NCI-H2227 (cell line): ENCODE measurements at regions not wholly inside any gene's neighbourhood (a gene's known extent, or its start where the extent isn't known, plus 50 kb on each side); places are given as distances from the start of the nearest gene placed in this dataset.

Experiments
- DNase-seq: peaks from one replicate; lab custom pipeline; 2025; ENCODE audit not compliant: unreplicated experiment; lab: John Stamatoyannopoulos, UW

GRCh38 chr11:71311928-71312510 lies 59.6 kb upstream of the SHANK2 start:
- no peak for DNase-seq

GRCh38 chr11:71311176-71311925 lies 59.0 kb upstream of the SHANK2 start:
- DNase-seq = no peak

- DNase-seq = no peak
These were observed 57.8 kb upstream of the SHANK2 start for GRCh38 chr11:71310184-71310583.

- DNase-seq = no peak
These were observed 57.2 kb upstream of the SHANK2 start for GRCh38 chr11:71309611-71310010.

GRCh38 chr11:71309181-71309580 lies 56.8 kb upstream of the SHANK2 start:
- no peak for DNase-seq

GRCh38 chr11:71307811-71308645 lies 55.7 kb upstream of the SHANK2 start:
- DNase-seq = no peak

GRCh38 chr11:71305451-71306125 lies 53.2 kb upstream of the SHANK2 start:
- no peak for DNase-seq

- no peak for DNase-seq
These were observed 52.7 kb upstream of the SHANK2 start for GRCh38 chr11:71305041-71305440.

GRCh38 chr11:71304491-71304890 lies 52.1 kb upstream of the SHANK2 start:
- DNase-seq = no peak

- DNase-seq = no peak
These were observed 51.7 kb upstream of the SHANK2 start for GRCh38 chr11:71304045-71304444.

- no peak for DNase-seq
These were observed 50.5 kb upstream of the SHANK2 start for GRCh38 chr11:71302911-71303310.

GRCh38 chr11:71302534-71302909 lies 50.1 kb upstream of the SHANK2 start:
- DNase-seq = no peak
